OCI-LY1 (cell line): ENCODE measurements at regions not wholly inside any gene's neighbourhood (a gene's known extent, or its start where the extent isn't known, plus 50 kb on each side); places are given as distances from the start of the nearest gene placed in this dataset.

Experiments
- H2AFZ ChIP-seq: fragments of 200-600 bp; sonication (generic), shearing (Covaris generic); 2 replicates; pipeline ENCODE4 v1.6.0; 2014; ENCODE audit warnings: antibody characterized with exemption, mild to moderate bottlenecking, low read length
- H3F3A ChIP-seq: fragments of 200-600 bp; sonication (generic), shearing (Covaris generic); 2 replicates; pipeline ENCODE4 v1.6.0; 2014; ENCODE audit warnings: mild to moderate bottlenecking, antibody characterized with exemption, low read length, moderate library complexity; ENCODE audit not compliant: insufficient read depth
- H3K27ac ChIP-seq: fragments of 200-600 bp; sonication (generic); 2 replicates; pipeline ENCODE4 v1.5.1; 2014; ENCODE audit warnings: low read length, mixed run types, mild to moderate bottlenecking, low read depth; ENCODE audit not compliant: poor library complexity, severe bottlenecking
- H3K27me3 ChIP-seq: fragments of 200-600 bp; sonication (generic); 2 replicates; pipeline ENCODE4 v1.6.0; 2014; ENCODE audit warnings: antibody characterized with exemption, mild to moderate bottlenecking, low read length, moderate library complexity; ENCODE audit not compliant: insufficient read depth
- H3K36me3 ChIP-seq: fragments of 200-600 bp; sonication (generic); 2 replicates; pipeline ENCODE4 v1.6.1; 2014; ENCODE audit warnings: mild to moderate bottlenecking, antibody characterized with exemption, low read length, moderate library complexity, mixed read lengths; ENCODE audit not compliant: insufficient read depth
- H3K4me1 ChIP-seq: fragments of 200-600 bp; sonication (generic); 2 replicates; pipeline ENCODE4 v1.5.1; 2014; ENCODE audit warnings: mild to moderate bottlenecking, low read length, moderate library complexity; ENCODE audit not compliant: insufficient read depth, severe bottlenecking
- H3K4me2 ChIP-seq: fragments of 200-600 bp; sonication (generic), shearing (Covaris generic); 2 replicates; pipeline ENCODE4 v1.6.1; 2014; ENCODE audit warnings: low read length
- H3K4me3 ChIP-seq: fragments of 200-600 bp; sonication (generic); 2 replicates; pipeline ENCODE4 v1.5.1; 2014; ENCODE audit warnings: low read length, low read depth, mild to moderate bottlenecking, mixed read lengths; ENCODE audit not compliant: poor library complexity, severe bottlenecking
- H3K79me2 ChIP-seq: fragments of 200-600 bp; shearing (Covaris generic); 2 replicates; pipeline ENCODE4 v1.6.1; 2016; ENCODE audit warnings: mixed run types, low read length, mixed read lengths; ENCODE audit not compliant: insufficient read depth
- H3K9ac ChIP-seq: fragments of 200-600 bp; sonication (generic), shearing (Covaris generic); 2 replicates; pipeline ENCODE4 v1.6.1; 2014; ENCODE audit warnings: mild to moderate bottlenecking, low read length, mixed read lengths
- H3K9me2 ChIP-seq: fragments of 200-600 bp; sonication (generic), shearing (Covaris generic); 2 replicates; pipeline ENCODE4 v1.6.1; 2014; ENCODE audit warnings: low read depth, mild to moderate bottlenecking, low read length, mixed read lengths
- H3K9me3 ChIP-seq: fragments of 200-600 bp; shearing (Covaris generic); 2 replicates; pipeline ENCODE4 v1.6.1; 2014; ENCODE audit warnings: low read length, mixed read lengths
- H4K20me1 ChIP-seq: fragments of 200-600 bp; sonication (generic), shearing (Covaris generic); 2 replicates; pipeline ENCODE4 v1.6.0; 2016; ENCODE audit warnings: mild to moderate bottlenecking, low read length; ENCODE audit not compliant: insufficient read depth
- CTCF ChIP-seq: fragments of 200-600 bp; sonication (generic), shearing (Covaris generic); IDR thresholded peaks from 2 replicates; pipeline ENCODE4 v1.5.1; 2017; ENCODE audit warnings: mild to moderate bottlenecking, antibody characterized with exemption, low read length, moderate library complexity, mixed read lengths
- EZH2 ChIP-seq: fragments of 200-600 bp; sonication (generic), shearing (Covaris generic); IDR thresholded peaks from 2 replicates; pipeline ENCODE4 v1.8.0; 2017; ENCODE audit warnings: borderline replicate concordance, mixed run types, mild to moderate bottlenecking, antibody characterized with exemption, low read length, moderate library complexity, mixed read lengths

GRCh38 chr18:72433756-72434155, 110.4 kb downstream of the CBLN2 start:
- TF ChIP-seq EZH2, result no peak
- no peaks in the 10 kb centered on the region for H3F3A ChIP-seq
- H3K9ac ChIP-seq, result no peak overlapping the region
- no peaks in the 10 kb centered on the region for H3K9me2 ChIP-seq
- H2AFZ ChIP-seq, result no peak overlapping the region
- H3K79me2 ChIP-seq, result no peaks in the 10 kb centered on the region
- no peak overlapping the region for H3K4me2 ChIP-seq
- H3K9me3 ChIP-seq, result no peaks in the 10 kb centered on the region
- no peaks in the 10 kb centered on the region for H3K4me1 ChIP-seq
- H3K36me3 ChIP-seq, result no peaks in the 10 kb centered on the region
- H3K4me3 ChIP-seq, result no peak overlapping the region
- H3K27ac ChIP-seq, result no peak overlapping the region
- no peaks in the 10 kb centered on the region for H3K27me3 ChIP-seq
- no peaks in the 10 kb centered on the region for H4K20me1 ChIP-seq

DNA sequence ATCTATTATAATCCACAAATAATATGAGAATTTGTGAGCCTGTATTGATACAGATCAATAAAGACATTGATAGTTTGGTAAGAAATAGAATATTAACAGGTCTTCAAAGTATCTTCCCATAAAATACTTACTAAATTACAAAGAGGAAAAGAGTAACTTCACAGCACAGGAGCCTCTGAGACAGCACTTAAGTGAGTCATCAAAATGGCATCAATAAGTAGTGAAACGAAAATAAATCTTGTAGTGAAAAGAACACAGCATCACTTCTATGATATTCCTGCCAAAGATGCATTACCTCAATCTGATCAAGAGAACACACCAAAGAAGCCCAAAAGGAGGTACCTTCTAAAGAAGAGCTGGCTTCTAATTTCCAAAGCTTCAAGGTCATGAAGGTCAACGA, 116.4 kb downstream of the CBLN2 start:
- no peaks in the 10 kb centered on the region; the same call in 1 of the 2 replicates for H3F3A ChIP-seq
- no peak overlapping the region for H2AFZ ChIP-seq
- no peaks in the 10 kb centered on the region for H3K27me3 ChIP-seq
- no peaks in the 10 kb centered on the region for H3K36me3 ChIP-seq
- no peaks in the 10 kb centered on the region for H3K9me2 ChIP-seq
- no peak overlapping the region for H3K27ac ChIP-seq
- H3K4me3 ChIP-seq, result no peak overlapping the region
- H4K20me1 ChIP-seq, result no peaks in the 10 kb centered on the region
- TF ChIP-seq CTCF (no peak), EZH2 (no peak)
- no peaks in the 10 kb centered on the region for H3K4me1 ChIP-seq
- H3K9me3 ChIP-seq, result no peaks in the 10 kb centered on the region
- H3K9ac ChIP-seq, result no peak overlapping the region
- no peaks in the 10 kb centered on the region for H3K79me2 ChIP-seq
- no peak overlapping the region for H3K4me2 ChIP-seq

GRCh38 chr18:72419914-72420313, 124.2 kb downstream of the CBLN2 start:
- no peaks in the 10 kb centered on the region for H3K27me3 ChIP-seq
- TF ChIP-seq CTCF, result no peak
- TF ChIP-seq EZH2, result no peak
- no peaks in the 10 kb centered on the region for H3F3A ChIP-seq
- no peak overlapping the region for H3K4me3 ChIP-seq
- H3K27ac ChIP-seq, result no peak overlapping the region
- H4K20me1 ChIP-seq, result no peaks in the 10 kb centered on the region
- H3K4me1 ChIP-seq, result no peaks in the 10 kb centered on the region
- H3K79me2 ChIP-seq, result no peaks in the 10 kb centered on the region
- no peaks in the 10 kb centered on the region for H3K36me3 ChIP-seq
- H3K9me2 ChIP-seq, result no peaks in the 10 kb centered on the region
- H3K4me2 ChIP-seq, result no peak overlapping the region
- no peak overlapping the region for H3K9ac ChIP-seq
- H3K9me3 ChIP-seq, result no peaks in the 10 kb centered on the region
- H2AFZ ChIP-seq, result no peak overlapping the region

DNA sequence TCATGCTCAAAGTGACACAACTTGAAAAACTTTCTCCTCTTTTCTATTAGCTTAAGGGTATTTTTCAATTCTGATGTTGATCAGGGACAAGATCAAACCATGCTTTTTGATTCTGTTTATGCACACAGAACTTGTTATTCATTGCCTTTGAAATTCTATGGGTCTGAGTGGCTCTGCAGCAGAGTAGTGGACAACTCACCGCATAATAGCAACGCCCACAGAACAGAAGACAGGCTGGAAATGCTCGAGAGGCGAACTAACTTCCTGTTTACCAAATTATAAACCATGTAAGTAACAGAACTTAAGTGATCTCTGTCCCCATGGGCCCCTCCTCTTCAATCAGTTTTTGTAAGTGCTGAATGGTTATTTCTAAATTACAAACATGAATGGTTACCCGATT, 131.2 kb downstream of the CBLN2 start:
- H3K9me3 ChIP-seq, result no peaks in the 10 kb centered on the region
- no peaks in the 10 kb centered on the region for H4K20me1 ChIP-seq
- no peak overlapping the region for H3K9ac ChIP-seq
- H3K9me2 ChIP-seq, result no peaks in the 10 kb centered on the region
- H3F3A ChIP-seq, result no peaks in the 10 kb centered on the region
- H3K4me2 ChIP-seq, result no peak overlapping the region
- H3K79me2 ChIP-seq, result no peaks in the 10 kb centered on the region
- H3K4me1 ChIP-seq, result no peaks in the 10 kb centered on the region
- H2AFZ ChIP-seq, result no peak overlapping the region
- no peaks in the 10 kb centered on the region for H3K27me3 ChIP-seq
- H3K36me3 ChIP-seq, result no peaks in the 10 kb centered on the region
- no peak overlapping the region for H3K4me3 ChIP-seq
- TF ChIP-seq CTCF (no peak), EZH2 (no peak)
- no peak overlapping the region for H3K27ac ChIP-seq
